Ishikawa (cell line): ENCODE measurements at regions not wholly inside any gene's neighbourhood (a gene's known extent, or its start where the extent isn't known, plus 50 kb on each side); places are given as distances from the start of the nearest gene placed in this dataset.

ENCODE experiments used
- CEBPB ChIP-seq: IDR thresholded peaks from 2 replicates; pipeline ENCODE4 v1.6.1; 2012
- CREB1 ChIP-seq: IDR thresholded peaks from 2 replicates; pipeline ENCODE4 v1.6.1; 2012; ENCODE audit warnings: low read depth
- EGR1 ChIP-seq: IDR thresholded peaks from 2 replicates; pipeline ENCODE4 v1.6.1; 2012
- EP300 ChIP-seq: IDR thresholded peaks from 2 replicates; pipeline ENCODE4 v1.6.1; 2012; ENCODE audit warnings: borderline replicate concordance
- FOXM1 ChIP-seq: IDR thresholded peaks from 2 replicates; pipeline ENCODE4 v1.6.1; 2012; ENCODE audit warnings: low read depth, borderline replicate concordance
- NFIC ChIP-seq: IDR thresholded peaks from 2 replicates; pipeline ENCODE4 v1.6.1; 2012
- RAD21 ChIP-seq: IDR thresholded peaks from 2 replicates; pipeline ENCODE4 v1.6.1; 2012; ENCODE audit warnings: low read depth
- TAF1 ChIP-seq: IDR thresholded peaks from 2 replicates; pipeline ENCODE4 v1.6.1; 2012; ENCODE audit warnings: low read depth, mild to moderate bottlenecking
- TCF12 ChIP-seq: IDR thresholded peaks from 2 replicates; pipeline ENCODE4 v1.6.1; 2012; ENCODE audit warnings: low read depth
- TEAD4 ChIP-seq: IDR thresholded peaks from 2 replicates; pipeline ENCODE4 v1.6.1; 2012
- YY1 ChIP-seq: IDR thresholded peaks from 2 replicates; pipeline ENCODE4 v1.6.1; 2012; ENCODE audit warnings: low read depth
- ZBTB7A ChIP-seq: IDR thresholded peaks from 2 replicates; pipeline ENCODE4 v1.6.1; 2012; ENCODE audit warnings: low read depth
- TF ChIP-seq, protein P1 (sequence below): IDR thresholded peaks from 2 replicates; pipeline ENCODE4 v1.6.1; 2012
- TF ChIP-seq, protein P2 (sequence below): IDR thresholded peaks from 2 replicates; pipeline ENCODE4 v1.6.1; 2012
- TF ChIP-seq, protein P3 (sequence below): IDR thresholded peaks from 2 replicates; pipeline ENCODE4 v1.6.1; 2012; ENCODE audit warnings: low read depth, mild to moderate bottlenecking

DNA sequence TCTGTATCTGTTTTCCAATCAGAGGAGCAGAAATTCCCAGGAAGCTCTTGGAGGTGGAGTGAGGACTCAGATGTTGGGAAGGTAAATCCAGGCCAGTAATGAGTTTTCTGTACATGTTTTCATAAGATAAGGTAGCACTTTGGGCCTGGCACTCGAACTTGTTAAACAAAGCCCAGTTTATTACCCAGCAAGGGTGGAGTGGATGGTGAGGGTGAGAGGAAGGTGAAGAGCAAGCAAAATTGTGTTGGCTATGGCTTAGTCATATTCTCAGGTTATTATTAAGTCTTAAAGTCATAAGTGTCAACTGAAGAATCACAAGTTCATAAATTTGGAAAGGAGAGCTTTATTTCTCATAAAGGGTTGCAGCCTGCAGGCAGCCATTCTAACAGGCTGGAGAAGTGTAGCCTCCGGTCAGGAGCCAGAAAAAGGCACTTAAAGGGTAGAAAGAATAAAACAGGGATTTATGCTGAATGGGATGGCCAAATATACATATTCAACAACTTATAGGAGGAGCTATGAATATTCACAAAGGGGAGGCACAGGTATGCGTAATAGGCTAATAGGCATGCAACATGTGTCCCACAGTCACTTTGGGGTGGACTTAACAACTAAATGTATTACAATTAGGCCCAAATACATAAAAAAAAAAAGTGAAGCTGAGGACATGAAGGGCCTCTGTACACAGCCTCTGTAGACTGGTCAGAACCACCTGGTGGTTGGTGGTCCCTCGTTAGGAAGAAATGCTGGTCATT, 523.9 kb downstream of the LMO4 start:
- TF ChIP-seq TAF1: no peak
- no peak for TF ChIP-seq YY1
- no peak for TF ChIP-seq FOXM1
- no peak for TF ChIP-seq EGR1
- TF ChIP-seq NFIC: no peak
- no peak for TF ChIP-seq CREB1
- no peak for TF ChIP-seq RAD21
- no peak for TF ChIP-seq ZBTB7A
- TF ChIP-seq, protein P1, sequence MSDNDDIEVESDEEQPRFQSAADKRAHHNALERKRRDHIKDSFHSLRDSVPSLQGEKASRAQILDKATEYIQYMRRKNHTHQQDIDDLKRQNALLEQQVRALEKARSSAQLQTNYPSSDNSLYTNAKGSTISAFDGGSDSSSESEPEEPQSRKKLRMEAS: no peak
- TF ChIP-seq EP300: no peak
- TF ChIP-seq, protein P2, sequence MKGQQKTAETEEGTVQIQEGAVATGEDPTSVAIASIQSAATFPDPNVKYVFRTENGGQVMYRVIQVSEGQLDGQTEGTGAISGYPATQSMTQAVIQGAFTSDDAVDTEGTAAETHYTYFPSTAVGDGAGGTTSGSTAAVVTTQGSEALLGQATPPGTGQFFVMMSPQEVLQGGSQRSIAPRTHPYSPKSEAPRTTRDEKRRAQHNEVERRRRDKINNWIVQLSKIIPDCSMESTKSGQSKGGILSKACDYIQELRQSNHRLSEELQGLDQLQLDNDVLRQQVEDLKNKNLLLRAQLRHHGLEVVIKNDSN: no peak
- TF ChIP-seq, protein P3, sequence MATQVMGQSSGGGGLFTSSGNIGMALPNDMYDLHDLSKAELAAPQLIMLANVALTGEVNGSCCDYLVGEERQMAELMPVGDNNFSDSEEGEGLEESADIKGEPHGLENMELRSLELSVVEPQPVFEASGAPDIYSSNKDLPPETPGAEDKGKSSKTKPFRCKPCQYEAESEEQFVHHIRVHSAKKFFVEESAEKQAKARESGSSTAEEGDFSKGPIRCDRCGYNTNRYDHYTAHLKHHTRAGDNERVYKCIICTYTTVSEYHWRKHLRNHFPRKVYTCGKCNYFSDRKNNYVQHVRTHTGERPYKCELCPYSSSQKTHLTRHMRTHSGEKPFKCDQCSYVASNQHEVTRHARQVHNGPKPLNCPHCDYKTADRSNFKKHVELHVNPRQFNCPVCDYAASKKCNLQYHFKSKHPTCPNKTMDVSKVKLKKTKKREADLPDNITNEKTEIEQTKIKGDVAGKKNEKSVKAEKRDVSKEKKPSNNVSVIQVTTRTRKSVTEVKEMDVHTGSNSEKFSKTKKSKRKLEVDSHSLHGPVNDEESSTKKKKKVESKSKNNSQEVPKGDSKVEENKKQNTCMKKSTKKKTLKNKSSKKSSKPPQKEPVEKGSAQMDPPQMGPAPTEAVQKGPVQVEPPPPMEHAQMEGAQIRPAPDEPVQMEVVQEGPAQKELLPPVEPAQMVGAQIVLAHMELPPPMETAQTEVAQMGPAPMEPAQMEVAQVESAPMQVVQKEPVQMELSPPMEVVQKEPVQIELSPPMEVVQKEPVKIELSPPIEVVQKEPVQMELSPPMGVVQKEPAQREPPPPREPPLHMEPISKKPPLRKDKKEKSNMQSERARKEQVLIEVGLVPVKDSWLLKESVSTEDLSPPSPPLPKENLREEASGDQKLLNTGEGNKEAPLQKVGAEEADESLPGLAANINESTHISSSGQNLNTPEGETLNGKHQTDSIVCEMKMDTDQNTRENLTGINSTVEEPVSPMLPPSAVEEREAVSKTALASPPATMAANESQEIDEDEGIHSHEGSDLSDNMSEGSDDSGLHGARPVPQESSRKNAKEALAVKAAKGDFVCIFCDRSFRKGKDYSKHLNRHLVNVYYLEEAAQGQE: no peak
- no peak for TF ChIP-seq TCF12
- no peak for TF ChIP-seq TEAD4
- no peak for TF ChIP-seq CEBPB

DNA sequence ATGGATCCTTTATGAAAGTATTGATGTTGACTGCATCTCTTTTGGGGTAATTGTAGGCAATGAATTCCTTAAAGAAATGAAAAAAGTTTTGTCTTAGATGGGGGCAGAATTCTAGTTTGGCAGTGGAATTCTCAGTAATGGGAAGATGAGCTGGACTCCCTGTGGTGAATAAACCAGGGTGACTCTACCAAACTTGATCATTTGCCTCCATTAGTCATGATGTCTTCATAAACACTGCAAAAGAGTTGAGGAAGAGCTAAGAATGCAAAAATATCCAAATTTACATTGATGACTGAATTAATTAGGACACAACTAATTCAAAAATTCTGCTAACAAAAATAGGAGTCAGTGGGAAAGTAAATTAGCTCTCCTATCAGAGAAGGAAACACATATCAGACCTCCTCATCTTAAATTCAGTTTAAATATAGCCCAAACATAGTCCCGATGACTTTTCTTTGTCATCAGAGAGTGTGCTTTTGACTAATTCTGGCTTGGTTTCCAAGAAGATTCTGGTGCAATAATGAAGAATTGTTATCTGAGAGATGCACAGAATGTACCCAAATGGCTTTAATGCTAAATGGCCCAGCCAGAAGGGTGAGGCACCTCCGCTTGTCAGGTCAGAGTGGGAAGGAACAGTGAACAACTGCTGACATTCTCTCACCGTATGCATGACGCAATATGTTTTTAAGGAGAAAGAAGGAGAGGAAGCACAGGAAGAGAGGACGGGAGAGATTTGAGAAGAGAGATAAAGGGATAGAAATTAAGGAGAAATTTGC, 525.1 kb downstream of the LMO4 start:
- no peak for TF ChIP-seq EP300
- TF ChIP-seq ZBTB7A: no peak
- TF ChIP-seq, protein P3: no peak
- TF ChIP-seq TCF12: no peak
- no peak for TF ChIP-seq CEBPB
- TF ChIP-seq, protein P2: no peak
- TF ChIP-seq CREB1: no peak
- TF ChIP-seq RAD21: no peak
- TF ChIP-seq FOXM1: no peak
- TF ChIP-seq TEAD4: no peak
- TF ChIP-seq, protein P1: no peak
- TF ChIP-seq EGR1: no peak
- no peak for TF ChIP-seq NFIC
- no peak for TF ChIP-seq TAF1
- TF ChIP-seq YY1: no peak

DNA sequence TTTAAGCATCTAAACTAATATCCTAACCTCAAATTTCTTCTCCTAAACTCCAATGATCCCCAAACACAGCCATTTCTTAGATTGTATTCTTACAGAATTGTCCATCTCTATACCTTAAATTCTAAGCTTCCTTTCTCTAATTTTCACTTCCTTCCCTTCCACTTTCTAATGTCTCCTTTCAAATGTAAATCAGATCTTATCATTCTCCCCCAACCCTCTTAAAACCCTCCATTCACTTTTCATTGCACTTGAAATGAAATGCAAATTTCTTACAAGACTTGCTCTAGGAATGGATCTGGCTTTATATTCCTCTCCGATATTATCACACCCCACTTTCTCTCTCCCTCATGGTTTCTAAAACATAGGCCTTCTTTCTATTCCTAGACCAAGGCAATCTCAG, 534.6 kb downstream of the LMO4 start:
- TF ChIP-seq CEBPB: no peak
- no peak for TF ChIP-seq YY1
- no peak for TF ChIP-seq RAD21
- no peak for TF ChIP-seq EP300

DNA sequence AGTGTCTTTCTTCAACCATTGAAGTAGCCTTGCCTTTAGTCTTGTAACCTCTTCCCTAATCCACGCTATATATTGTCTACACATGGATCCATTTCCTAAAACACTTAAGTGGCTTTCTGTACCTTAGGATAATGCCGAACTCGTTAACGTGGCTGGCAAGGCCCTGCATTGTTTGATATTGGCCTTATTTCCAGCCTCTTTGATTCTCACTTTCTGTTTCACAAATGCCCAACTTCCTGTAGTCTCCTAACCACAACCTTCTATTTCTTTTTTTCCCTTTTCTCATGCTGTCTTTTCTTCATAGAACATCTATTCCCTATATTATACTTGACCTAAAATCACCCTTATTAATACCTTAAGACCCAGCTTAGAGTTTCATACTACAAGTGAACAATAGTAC, 536.0 kb downstream of the LMO4 start:
- no peak for TF ChIP-seq EGR1

DNA sequence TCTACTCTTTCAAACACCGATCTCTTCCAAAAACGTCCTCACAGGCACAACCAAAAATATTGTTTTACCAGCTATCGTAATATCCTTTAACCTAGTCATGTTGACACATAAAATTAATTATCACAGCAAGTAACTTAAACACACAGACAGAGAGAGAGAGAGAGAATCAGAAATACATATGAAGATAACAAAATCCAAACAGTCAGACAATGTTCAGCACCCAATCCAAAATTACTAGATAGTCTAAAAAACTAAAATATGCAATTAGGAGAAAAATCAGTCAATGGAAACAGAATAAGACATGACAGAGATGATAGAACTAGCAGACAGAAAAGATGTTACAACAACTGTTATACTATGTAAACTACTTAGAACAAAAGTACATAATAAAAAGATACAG, 537.7 kb downstream of the LMO4 start:
- TF ChIP-seq CEBPB (no peak), TAF1 (no peak), TCF12 (no peak), YY1 (no peak), CREB1 (no peak), EP300 (no peak), ZBTB7A (no peak), NFIC (no peak), TEAD4 (no peak)
- TF ChIP-seq, protein P3: no peak
